NK-92 treated with Interleukin-12 subunit alpha and Interleukin-12 subunit beta, amount 100 ng/mL, for 24 hours (cell line): ENCODE measurements at regions not wholly inside any gene's neighbourhood (a gene's known extent, or its start where the extent isn't known, plus 50 kb on each side); places are given as distances from the start of the nearest gene placed in this dataset.
"Not testable (repeated sequence)": the region's sequence is repeated elsewhere in the genome, so short reads cannot be mapped to it uniquely, and the experiment has no call there.

Experiments used
- DNase-seq: peaks from one replicate; lab custom pipeline; 2025; lab: John Stamatoyannopoulos, UW

DNA sequence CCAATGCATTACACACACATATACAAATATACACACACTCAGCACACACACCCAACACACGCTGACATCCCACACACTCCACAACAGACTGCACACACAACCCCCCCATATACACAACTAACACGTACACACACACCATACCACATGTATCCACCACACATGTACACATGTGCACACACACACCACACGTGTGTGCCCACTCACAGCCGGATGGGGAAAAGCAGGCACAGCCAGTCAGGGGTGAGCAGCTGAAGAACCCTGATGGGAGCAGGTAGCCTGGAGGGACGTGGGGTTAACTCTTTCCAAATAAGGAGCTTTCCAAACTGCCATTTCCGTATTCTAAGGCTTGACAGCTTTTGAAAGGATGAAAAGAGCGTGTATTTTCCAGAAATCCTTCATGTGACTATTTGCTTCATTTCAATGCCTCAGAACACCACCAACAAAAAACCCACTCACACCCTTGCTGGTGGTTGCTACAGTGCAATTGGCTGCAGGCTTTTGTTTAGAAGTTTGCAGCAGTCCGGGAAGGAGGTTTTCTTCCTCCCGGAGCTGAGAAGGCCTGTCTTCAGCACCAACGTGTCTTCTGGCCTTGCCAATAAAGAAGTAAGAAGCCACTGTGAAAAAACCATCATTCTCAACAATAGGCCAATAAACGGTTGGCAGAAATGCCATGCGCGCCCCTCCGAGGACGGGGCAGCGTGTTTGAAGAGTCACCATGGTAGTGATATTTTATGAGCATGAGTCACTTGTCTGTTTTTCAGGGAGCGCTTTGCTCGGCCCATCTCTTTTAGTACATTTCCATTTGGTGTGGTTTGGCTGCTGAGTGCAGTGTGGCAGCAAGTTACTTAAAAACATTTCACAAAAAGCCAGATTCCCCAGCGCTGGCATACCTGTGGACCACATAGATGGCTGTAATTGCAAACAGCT lies 131.3 kb upstream of the GMDS start:
- DNase-seq: no peak

DNA sequence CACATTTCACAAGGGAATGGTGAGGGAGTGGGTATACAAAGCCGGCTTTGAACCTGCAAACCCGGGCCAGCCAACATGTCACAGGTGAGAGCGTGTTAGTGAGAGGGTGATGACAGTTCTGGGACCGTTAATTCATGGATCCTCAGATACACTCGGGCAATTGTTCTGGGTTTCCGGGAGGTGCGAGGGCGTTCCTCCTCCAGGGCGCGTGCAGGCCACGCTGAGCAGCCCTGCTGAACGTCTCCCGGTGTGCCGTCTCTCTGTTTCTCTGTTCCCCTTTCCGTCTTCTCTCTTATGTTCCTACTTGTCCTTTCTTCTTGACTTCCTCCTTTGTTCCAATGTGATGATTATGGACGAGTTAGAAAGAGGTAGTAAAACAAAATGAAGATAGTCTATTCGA lies 130.0 kb upstream of the GMDS start:
- no peak for DNase-seq

DNA sequence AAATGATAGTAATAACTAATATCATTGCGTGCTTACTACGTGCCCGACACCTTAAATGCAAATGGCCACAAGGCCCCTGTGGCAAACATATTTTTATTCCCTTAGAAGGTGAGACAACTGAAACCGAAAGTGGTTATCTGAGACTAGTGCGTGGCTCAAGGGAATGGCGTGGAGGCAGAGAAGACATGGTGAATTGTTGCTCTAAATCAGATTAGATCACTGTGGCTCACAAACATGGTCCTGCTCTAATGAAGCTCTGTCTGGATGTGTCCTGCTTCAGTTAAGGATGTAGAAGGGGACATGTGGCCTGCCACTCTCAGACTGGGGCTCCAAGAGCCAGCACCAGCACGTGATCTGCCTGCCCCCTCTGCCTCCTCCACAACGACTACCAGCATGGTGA lies 124.2 kb upstream of the GMDS start:
- DNase-seq: no peak

DNA sequence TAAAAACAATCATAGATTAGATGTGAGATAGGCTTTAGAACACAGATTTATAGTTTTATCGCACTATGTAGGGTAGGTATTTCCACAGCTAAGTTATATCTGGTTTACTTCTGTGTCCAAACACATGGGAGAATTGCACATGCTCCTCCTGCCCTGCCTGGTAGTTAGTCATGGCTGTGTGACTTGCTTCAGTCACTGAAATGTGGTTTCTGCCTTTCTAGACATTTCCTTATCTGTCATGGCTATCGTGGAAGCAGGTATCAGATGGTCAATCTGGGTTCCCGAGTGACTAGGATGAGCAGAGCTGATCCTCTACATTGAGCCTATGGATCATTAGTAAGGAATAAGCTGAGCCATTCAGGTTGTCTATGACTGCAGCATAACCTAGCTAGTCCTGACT lies 117.8 kb upstream of the GMDS start:
- no peak for DNase-seq

DNA sequence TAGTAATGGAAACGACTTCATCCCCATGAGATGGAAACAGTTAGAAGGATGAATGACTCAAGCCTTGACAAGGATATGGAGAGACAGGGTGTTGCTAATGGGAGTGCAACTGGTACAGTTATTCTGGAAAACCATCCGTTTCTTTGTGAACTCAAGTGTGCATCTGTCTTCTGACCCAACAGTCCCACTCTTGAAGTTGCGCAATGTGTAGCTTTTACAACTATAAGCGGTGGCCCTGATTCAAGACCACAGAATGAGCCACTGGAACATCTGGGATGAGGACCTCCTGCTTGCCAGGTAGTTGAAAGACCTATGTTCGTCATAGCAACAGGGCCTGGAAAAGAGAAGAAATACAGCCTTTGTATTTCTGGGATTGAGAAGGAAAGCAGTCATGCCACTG lies 115.8 kb upstream of the GMDS start:
- DNase-seq: no peak

DNA sequence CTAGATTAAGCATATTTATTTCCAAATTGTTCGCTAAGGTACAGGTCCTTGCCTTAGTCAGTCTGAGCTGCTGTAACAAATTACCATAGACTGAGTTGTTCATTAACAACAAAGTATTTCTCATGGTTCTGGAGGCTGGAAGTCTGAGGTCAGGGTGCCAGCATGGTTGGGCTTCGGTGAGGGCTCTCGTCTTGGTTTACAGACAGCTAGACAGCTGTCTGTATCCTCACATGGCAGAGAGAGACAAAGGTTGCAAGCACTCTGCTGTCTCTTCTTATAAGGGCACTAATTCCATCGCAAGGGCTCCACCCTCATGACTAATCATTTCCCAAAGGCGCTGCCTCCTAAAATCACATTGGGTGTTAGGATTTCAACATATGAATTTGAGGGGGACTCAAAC lies 115.3 kb upstream of the GMDS start:
- no peak for DNase-seq

DNA sequence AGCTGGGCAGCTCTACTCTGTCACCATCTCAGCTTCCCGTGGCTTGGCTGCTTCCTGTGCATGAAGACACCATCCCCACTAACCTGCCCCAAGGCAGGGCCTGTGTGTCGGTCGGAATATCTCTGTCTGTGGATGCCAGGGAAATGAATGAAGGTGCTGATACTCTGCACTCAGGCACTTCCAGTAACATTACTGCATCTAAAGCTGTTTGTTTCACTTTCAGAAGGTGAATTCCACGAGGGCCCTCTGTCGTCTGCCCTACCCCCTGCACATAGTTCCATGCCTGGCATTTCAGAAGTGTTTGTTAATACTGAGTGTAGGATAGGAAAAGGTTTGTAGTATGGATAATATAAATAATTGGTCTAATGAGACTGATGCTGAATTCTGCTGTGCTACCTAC lies 114.7 kb upstream of the GMDS start:
- DNase-seq: no peak

DNA sequence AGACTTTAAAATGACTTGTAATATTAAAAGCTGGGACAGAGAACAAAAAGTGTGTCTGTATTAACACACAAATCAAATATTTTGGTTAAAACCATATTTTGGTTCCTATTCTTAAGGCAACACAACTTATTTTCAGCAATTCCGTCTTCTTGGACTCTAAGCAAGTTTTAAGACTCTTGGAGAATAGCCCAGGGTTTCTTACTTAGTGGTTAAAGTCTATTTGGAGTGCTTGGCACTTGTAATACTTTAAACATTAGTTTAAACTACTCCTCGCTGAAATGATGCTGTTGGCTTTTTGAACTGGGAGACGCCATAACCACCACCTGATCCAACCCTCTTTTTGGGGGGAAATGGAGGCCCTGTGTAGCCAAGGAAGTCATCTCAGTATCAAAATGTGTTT lies 109.7 kb upstream of the GMDS start:
- no peak for DNase-seq

DNA sequence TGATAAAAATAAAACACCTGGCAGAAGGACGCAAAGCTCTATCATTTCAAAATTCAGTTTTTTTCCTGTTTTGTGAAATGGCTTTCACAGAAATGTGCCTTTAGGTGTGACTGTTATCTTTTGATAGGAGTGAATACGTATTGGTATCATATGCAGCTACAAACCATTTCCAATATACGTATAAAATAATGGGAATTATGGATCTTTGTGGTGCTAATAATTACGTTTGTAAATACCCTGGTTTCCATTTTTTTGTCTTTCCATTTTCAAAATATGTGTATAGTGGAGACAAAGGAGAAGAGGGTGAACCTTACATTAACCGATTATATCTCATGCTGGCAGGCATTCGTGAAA lies 108.7 kb upstream of the GMDS start:
- DNase-seq: no peak

DNA sequence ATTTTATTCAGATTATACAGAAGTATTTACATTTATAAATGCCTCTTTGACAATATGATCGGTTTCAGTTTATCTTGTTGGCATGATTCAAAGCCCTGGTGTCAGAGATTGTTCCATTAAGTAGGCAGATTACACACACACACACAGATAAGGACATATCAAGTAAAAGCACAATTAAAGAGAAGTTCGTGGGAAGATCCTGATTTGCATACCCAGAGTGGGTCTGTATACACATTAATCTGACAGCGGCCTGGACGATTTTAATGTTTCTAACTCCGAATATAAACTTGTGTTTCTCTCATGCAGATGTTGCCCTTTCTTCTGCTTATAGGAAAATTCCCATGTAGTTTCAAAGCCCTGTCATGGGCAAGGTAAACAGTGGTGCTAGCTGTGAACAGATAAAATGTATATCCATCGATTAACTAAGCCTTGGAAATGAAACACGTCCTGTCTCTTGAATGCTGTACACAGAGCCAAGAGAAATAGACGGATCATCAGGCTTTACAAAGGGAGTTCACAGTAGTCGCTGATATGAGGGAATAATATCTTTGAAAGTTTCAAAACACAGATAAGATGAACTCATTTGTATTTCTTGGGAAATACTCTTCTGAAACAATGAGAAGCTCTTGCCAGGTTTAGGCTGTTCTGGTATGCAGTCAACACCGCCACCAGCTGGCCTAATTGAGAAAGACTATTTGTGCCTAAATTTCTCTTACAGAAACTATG lies 108.2 kb upstream of the GMDS start:
- DNase-seq: peak; percentile 4

DNA sequence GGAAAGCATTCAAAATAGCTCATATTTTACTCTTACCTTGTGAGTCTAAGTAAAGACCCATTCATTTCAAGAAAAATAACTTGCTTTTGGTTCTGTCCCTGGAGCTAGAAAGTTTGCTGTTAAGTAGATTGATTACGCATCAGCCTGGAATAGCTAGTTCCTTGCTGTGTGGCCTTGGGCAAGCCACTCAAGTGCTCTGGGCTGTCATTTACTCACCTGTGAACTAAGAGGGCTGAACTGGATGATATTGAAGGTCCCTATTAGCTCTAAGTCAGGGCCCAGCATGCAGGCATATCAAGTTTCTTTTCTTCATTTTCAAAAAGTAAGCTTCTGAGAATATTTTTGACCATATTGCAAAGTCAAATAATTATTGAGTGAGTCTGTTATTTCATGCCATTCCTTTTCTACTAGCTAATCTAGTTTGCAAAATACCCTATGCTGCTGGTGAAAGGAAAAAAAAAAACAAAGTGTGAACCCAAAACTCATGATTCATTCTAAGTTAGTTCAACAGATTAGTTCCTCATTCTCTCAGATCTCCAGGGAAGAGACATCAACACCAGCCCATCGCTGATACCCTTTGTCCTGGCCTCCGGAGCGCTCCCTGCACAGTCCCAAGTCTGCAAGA lies 106.5 kb upstream of the GMDS start:
- DNase-seq: no peak

DNA sequence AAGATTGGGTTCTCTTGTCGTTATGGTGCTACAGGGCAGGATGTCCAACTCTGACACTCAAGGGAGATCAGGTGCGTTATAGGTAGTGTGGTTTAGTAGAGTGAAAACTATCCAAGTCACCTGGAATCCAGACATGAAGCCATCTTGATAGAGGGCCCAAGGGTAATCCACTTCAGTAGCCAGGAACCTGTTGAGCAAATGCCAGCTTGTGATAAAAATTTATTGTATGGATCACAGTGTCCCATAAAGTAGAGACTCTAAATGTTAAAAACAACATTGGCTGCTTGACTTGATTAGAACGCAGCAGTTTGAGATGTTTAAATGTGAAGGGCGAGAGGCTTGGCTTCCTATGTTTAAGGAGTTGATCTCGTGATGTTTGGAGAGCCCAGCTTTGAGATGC lies 105.7 kb upstream of the GMDS start:
- DNase-seq: no peak

DNA sequence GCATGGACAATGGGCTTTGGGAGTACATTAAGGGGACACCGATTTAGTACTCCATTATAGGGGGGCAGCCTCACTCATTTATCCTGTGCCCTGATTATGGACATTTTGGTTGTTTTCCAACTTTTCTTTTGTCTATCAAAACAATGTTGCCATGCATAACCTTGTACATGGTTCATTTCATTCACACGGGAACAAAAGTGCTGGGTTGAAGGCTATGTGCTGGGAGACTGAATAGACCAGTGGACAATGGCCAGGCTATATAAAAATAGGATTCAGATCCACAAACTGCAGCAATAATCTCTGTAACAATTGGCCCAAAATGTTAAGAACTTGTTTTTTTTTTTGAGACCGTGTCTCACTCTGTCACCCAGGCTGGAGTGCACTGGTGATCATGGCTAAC lies 100.7 kb upstream of the GMDS start:
- DNase-seq: no peak

DNA sequence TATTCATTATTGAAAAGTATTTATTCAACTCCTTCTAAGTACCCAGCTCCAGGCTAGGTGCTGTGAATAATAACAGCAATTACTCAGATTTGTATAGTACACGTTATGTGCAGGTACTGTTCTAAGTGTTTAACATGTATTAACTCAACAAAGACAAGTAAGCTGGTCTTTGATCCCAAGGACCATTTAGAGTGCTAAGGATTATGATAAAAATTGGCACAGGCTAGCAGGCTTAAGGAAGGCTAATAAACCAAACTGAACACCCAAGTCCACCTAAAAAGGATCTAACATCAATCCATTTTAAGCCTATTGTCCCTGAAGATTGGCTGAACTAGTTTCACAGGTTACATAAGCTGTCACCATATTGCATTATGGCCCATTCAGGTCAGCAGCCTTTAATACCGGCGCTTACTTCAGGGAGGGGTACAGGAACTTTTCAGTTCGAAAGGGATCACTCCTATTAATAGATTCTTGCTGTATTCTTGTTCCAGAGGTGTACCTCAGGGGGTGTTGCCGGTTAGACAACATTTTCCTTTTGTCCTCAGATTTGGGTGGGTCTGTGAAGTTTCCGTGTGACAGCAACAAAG lies 99.0 kb upstream of the GMDS start:
- DNase-seq: no peak

DNA sequence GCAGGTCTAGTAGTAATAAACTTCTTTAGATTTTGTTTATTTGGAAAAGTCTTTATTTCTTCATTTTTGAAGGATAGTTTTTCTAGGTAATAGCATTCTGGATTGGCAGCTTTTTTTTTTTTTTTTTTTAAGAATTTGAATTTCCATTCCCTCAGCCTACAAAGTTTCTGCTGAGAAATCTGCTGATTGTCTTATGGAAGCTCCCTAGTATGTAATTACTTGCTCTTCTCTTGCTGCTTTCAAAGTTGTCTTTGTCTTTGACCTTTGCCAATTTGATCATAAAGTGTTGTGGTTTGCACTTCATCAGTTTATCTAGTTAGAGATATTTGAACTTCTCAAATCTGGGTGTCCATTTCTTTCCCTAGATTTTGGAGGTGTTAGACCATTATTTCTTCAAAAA lies 82.2 kb upstream of the GMDS start:
- DNase-seq: no peak

DNA sequence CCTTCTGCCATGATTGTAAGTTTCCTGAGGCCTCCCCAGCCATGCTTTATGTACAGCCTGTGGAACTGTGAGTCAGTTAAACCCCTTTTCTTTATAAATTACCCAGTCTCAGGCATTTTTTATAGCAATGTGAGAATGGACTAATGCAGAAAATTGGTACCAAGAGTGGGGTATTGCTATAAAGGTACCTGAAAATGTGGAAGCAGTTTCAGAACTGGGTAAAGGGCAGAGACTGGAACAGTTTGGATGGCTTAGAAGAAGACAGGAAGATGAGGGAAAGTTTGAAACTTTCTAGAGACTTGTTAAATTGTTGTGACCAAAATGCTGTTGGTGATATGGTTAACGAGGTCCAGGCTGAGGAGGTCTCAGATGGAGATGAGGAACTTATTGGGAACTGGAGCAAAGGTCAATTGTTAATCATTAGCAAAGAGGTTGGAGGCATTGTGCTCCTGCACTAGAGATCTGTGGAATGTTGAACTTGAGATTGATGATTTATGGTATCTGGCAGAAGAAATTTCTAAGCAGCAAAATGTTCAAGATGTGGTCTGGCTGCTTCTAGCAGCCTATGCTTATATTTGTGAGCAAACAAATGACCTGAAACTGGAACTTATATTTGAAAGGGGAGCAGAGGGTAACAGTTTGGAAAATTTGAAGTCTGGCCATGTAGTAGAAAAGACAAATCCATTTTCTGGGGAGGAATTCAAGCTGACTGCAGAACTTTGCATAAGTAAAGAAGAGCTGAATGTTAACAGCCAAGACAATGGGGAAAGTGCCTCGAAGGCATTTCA lies 79.0 kb upstream of the GMDS start:
- DNase-seq: no peak

DNA sequence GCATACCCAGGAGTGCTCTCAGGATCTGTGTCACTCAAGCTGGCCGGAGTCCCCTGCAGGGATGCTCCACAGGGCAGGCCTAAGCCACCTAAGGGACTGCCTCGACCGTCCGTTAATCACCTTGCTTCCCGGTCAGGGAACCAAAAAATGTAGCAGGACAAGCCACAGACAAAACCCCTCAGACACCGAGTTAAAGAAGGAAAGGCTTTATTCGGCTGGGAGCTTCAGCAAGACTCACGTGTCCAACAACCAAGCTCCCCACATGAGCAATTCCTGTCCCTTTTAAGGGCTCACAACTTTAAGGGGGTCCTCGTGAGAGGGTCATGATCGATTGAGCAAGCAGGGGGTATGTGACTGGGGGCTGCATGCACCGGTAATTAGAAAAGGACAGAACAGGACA lies 72.1 kb upstream of the GMDS start:
- DNase-seq: not testable (repeated sequence)

DNA sequence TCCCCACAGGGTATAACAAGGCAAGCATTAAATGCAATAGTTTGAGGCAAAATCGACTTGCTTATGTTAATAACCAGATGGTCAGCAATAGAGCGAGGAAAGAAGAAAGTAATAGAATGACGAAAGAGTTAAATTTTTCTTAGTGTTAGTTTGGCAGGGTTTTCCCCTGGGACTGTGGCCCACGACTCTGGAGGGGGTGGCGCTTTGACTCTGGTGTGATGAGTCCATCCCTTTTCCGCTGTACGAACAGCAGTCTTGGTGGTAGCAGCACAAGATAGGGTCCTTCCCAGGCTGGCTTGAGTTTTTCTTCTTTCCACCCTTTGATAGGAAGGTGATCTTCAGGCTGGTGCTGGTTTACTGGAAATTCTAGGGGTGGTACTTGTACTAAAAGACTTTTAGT lies 69.2 kb upstream of the GMDS start:
- no peak for DNase-seq

DNA sequence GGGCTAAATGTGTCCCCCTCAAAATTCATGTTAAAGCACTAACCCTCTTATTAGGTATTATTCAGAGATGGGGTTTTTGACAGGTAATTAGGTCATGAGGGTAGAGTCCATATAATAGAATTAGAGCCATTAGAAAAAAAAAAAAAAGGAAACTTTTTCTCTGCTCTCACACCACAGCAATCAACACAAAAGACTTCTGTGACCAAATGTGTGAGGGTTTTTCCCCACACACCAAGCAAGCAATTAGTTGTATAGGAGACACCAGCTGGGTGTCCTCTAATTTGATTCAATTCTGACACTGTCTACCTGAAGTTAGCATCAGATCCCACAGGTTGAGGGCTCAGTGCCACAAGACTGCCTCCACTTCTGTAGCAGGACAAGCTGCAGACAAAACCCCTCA lies 64.6 kb upstream of the GMDS start:
- DNase-seq: no peak

DNA sequence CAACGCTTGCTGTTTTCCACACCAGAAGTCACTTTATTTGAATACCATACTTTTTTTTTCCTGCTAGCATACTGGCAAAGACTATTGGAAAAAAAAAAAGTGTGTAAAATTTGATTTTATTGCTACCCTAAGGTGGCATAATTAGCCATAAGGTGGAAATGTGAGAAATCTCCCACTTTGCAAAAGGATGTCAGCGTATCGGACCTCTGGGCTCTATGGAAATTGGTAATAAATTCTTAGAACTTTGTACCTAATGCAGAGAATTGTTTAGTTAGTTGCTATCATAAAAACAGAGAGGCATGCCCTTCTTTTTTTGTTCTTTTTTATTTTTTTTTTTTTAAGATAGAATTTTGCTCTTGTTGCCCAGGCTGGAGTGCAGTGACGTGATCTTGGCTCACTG lies 63.7 kb upstream of the GMDS start:
- DNase-seq: no peak

DNA sequence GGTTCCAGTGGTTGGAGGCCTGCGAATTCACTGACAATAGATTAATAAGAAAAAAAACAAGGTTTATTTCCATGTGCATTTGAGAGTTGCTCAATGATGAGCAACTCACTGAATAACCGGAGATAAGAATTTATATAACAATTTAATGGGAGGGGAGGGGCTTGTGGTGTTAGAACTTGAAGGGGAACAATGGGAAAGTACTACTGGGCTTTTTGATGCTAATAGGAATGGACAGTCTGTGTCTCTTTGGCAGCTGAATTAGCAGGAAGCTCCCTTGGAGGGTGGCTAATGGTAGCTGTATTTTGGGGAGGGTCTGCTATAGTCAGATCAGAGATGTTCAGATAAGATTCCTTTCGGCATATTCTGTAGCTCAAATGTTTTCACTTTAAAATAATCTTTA lies 62.4 kb upstream of the GMDS start:
- no peak for DNase-seq

DNA sequence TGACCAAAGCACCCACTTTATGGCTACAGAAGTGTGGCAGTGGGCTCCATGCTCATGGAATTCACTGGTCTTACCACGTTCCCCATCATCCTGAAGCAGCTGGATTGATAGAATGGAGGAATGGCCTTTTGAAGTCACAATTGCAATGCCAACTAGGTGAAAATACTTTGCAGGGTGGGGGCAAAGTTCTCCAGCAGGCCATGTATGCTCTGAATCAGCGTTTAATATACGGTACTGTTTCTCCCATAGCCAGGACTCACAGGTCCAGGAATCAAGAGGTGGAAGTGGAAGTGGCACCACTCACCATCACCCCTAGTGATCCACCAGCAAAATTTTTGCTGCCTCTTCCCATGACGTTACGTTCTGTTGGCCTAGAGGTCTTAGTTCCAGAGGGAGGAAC lies 60.5 kb upstream of the GMDS start:
- no peak for DNase-seq
